Choroid plexus epithelial cell (primary cell): ENCODE measurements at regions not wholly inside any gene's neighbourhood (a gene's known extent, or its start where the extent isn't known, plus 50 kb on each side); places are given as distances from the start of the nearest gene placed in this dataset.
A peak's percentile ranks its signal among the peaks of the same experiment; 100 is the strongest.

Experiments
- DNase-seq: peaks from one replicate; pipeline ENCODE4 v3.0.0-alpha.2; 2010; ENCODE audit warnings: low read depth
- H3K4me3 ChIP-seq: 2 replicates; pipeline ENCODE4 v1.5.1; 2011; ENCODE audit warnings: low read depth, mild to moderate bottlenecking, control low read depth, low read length, moderate library complexity
- CTCF ChIP-seq: conservative IDR thresholded peaks from 2 replicates; pipeline ENCODE4 v1.5.1; 2011; ENCODE audit warnings: low read depth, mild to moderate bottlenecking, control low read depth, inconsistent platforms, low read length, moderate library complexity

DNA sequence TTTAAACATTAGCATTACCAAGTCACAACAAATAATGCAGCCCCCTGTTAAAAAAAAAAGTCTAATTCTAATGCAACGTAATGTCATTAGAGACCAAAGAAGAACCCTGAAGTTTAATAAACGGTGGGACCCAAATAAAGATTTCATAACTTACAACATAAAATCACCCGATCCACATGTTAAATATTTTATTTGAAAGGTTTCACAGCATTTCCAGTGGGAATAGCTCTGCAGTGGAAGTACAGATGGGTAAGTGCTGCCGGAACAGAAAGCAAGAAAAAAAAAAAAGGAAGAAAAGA is 320.6 kb upstream of the ZMIZ1 start:
- DNase-seq = no peak
- TF ChIP-seq CTCF = no peak
- H3K4me3 ChIP-seq = no peak overlapping the region

DNA sequence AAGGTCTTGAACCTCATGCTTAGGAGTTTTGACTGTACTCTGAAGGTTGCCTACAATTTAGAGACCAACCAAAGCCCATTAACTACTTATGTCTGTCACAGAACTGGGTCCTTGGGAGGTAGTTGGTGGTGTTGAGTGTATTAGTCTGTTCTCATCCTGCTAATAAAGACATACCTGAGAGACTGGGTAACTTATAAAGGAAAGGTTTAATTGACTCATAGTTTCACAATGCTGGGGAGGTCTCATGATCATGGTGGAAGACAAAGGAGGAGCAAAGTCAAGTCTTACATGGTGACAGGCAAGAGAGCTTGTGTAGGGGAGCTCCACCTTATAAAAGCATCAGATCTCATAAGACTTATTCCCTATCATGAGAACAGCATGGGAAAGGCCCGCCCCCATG is 319.6 kb upstream of the ZMIZ1 start:
- no peak for TF ChIP-seq CTCF
- DNase-seq = no peak
- H3K4me3 ChIP-seq = no peak overlapping the region

- no peak for DNase-seq
- TF ChIP-seq CTCF = no peak
- no peak overlapping the region for H3K4me3 ChIP-seq
These were observed 318.9 kb upstream of the ZMIZ1 start for GRCh38 chr10:78749898-78750297.

- DNase-seq = no peak
- no peak for TF ChIP-seq CTCF
- H3K4me3 ChIP-seq = no peak overlapping the region
These were observed 318.3 kb upstream of the ZMIZ1 start for GRCh38 chr10:78750418-78750817.

- no peak for DNase-seq
- H3K4me3 ChIP-seq = no peak overlapping the region
- TF ChIP-seq CTCF = no peak
These were observed 317.1 kb upstream of the ZMIZ1 start for GRCh38 chr10:78751716-78752115.

DNA sequence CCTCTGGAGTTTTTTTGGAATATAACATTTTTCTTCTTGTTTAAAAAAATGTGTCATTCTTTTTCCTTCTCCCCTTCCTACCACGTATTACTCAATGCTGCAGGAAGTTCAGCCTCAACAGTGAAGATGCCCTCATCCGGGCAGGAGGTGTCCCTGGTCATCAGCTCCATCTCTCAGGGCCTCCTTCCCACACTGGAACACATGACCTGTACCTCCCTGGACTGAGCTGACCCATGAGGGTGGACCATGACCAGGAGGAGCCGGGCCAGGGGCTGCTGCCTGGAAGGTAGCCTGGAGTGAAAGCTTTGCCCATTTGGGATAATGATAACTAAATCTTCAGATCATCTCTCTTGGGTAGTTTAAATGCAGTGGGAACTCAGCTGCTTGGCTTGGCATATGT is 316.5 kb upstream of the ZMIZ1 start:
- TF ChIP-seq CTCF = no peak
- no peak for DNase-seq

GRCh38 chr10:78752708-78753107 is 316.1 kb upstream of the ZMIZ1 start:
- TF ChIP-seq CTCF = peak; percentile 19
- no peak for DNase-seq
- no peak overlapping the region for H3K4me3 ChIP-seq

More for the DNA sequence above, 316.5 kb upstream of the ZMIZ1 start:
- no peak overlapping the region for H3K4me3 ChIP-seq
